Erythroblast (primary cell): ENCODE measurements at regions not wholly inside any gene's neighbourhood (a gene's known extent, or its start where the extent isn't known, plus 50 kb on each side); places are given as distances from the start of the nearest gene placed in this dataset.
"Not testable (repeated sequence)": the region's sequence is repeated elsewhere in the genome, so short reads cannot be mapped to it uniquely, and the experiment has no call there.

Experiments
- DNase-seq, 2 experiments: peaks; one replicate each; lab custom pipeline; 2025; lab: John Stamatoyannopoulos, UW
- GATA1 ChIP-seq: IDR thresholded peaks from 2 replicates; pipeline ENCODE4 v1.6.1; 2011; ENCODE audit warnings: low read depth, mild to moderate bottlenecking, control low read depth, low read length, moderate library complexity
- POLR2A ChIP-seq: IDR thresholded peaks from 2 replicates; pipeline ENCODE4 v1.6.1; 2011; ENCODE audit warnings: mild to moderate bottlenecking, low read length

DNA sequence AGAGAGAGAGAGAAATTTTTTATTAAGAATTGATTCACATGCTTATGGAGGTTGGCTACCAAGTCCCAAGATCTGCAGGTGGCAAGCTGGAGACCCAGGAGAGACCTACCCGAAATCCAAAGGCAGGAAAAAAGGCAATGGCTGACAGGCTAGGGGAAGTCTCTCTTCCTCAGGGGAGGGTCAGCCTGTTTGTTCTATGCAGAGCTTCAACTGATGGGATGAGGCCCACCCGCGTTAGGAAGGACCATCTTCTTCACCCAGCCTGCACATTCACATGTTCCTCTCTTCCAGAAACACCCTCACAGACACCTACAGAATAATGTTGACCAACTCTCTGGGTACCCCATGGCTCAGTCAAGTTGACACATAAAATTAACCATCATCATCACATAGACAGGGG is 65.3 kb upstream of the SERP2 start:
- no peak for TF ChIP-seq GATA1
- no peak for TF ChIP-seq POLR2A
- DNase-seq, result no peak

DNA sequence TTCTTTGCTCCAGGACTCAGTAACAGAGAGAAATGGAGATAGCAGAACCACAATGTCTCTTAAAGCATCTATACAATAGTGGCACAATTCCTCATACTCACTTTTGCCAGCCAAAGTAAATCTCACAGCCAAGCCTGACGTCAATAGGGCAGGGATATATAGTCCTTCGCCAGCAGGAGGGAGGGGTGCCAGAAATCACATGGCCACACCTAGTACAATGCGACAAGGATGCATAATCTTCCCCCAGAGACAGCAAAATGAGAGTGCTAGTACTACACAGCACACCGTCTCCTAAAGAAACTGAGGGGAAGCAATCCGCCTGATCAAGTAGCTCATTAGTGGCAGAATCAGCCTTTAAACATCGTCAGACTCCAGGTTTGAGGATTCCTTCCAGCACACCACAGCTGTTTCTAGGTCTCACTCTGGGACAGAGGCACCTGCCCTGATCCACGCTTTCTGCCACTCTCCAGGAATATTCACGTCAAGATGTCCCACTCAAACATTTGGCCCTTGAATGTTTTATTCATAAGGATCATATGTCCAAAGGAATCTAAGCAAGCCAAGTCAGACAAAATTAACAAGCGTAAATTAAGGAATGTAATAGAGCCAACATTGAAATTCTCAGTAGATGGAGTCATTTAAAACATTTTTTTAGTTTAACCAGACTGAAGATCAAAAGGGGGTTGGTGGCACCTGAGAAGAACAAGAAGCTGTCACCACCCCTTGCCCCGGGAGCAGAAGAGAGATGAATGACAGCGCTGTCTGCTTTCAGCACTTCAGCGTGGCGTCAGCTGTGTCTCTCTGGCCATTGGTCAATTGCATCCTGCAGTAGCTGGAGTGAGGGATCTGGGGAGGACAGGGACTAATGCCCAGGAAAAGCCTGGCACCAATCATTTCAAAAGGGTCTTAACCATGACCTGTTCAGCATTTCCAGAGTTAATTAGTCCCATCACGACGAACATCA is 63.5 kb upstream of the SERP2 start:
- TF ChIP-seq POLR2A, result no peak
- no peak for TF ChIP-seq GATA1
- no peak for DNase-seq

DNA sequence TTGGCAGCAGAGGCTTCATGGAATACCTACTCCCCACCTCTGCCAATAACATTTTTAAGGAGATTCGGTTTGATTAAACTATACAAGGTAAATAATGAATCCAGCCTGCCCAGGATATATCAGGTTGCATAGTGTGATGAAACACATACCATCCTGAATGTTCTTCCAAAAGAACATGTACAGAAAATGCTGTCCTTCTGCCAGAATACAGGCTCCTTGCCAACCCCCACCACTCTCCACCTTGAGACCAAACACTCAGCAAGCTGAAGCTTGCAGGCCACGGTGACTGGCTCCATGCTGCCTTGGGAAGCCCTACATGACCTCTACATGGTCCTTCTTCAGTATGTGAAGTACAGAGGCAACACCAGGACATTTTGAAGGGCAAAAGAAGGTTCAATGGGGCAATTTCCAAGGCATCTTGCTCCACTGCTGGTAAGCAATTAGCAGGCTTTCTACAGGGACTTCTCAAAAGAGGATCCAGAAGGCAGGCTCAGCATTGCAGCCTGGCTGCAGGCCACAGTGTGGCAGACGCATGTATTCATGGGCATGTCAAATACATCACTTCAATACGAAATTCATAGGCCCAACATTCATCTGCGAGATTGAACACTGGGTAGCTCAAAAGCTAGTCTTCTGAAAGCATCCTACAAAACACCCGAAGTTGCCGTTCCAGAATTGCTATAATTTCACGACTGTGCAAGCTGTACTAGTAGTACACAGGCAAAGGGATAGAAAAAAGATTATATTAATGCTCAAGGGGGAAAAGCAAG is 62.4 kb upstream of the SERP2 start:
- TF ChIP-seq POLR2A (no peak), GATA1 (no peak)
- DNase-seq, result no peak

DNA sequence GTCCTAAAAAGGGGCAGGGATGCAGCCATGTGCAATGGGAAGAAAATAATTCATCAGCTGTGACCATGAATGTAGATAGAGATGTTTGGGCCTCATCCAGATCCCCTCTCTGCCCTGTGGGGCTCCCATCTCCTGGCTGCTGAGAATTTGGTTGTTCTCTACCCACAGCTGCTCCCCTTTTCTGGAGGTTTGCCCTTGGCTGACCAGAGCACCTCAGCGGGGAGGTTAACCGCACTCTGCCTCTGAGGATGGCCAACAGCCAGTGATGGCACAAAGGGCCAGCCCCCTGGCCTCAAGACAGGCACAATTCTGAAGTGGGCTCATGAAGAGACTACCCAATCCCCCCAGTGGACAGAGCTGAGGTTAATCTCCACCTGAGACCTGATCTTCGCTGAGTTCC is 61.5 kb upstream of the SERP2 start:
- TF ChIP-seq GATA1 (no peak), POLR2A (no peak)
- no peak for DNase-seq

DNA sequence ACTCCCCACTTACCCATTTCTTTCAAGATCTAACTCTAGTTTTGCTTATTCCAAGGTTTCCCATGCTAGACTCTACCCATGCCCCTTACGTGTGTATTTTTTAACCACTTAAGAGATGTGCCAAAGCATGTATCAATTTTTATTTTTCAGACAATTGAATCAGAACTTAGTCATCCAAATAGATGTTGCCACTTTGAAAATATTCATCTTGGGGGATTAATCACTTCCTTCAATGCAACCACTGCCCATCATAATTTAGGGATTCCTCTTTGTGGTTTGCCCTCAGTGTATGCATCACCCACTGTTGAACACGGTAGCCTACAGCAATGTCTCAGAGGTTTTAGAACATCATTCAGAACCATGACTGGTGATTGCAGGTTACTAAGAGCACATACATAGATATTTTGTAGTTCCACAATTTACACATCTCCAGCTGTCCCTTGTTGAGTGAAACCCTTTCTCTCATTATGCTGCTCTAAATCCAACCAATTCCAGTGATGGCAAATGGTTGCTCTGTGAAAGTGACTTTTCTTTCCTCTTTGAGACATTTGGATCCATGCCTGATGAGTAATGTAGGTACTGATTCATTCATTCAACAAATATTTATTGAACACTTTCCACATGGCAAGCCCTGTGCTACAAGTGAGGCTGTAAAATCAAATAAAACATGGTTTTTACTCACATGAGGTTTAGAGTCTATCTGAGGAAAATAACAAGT is 60.6 kb upstream of the SERP2 start:
- DNase-seq, result peak in 1 of 2 experiments; percentile 26
- TF ChIP-seq POLR2A (no peak), GATA1 (no peak)

DNA sequence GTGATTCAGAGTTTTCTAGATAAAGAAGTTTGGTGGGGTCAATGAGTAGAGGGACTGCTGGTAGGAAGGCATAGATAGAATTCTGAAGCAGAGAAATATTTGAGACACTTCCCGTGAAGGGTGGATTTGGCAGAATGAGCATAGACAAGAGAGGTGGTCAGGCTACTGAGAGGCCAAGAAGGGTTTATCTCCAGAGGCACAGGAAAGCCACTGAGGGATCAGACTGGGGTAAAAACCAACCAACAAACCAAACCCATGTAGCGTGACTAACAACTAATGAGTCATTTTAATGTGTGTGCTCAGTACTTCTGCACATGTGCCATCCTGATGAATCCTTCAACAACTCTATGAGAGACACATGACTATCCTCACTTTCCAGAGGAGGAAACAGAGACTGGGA is 60.0 kb upstream of the SERP2 start:
- DNase-seq, result peak; percentile 18 to 46
- TF ChIP-seq POLR2A, result no peak

DNA sequence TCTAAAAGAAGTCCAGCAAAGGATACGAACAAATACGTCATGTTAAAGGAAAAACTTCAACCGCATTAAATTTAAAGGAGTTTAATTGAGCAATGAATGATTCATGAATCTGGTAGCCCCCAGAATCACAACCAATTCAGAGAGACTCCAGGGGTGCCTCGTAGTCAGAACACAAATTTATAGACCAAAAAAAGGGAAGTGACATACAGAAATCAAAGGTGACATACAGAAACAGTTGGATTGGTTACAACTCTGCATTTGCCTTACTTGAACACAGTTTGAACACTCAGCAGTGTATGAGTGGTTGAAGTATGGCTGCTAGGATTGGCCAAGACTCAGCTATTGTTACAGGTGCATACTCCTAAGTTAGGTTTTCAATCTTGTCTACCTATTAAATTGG is 59.5 kb upstream of the SERP2 start:
- not testable (repeated sequence) for DNase-seq

DNA sequence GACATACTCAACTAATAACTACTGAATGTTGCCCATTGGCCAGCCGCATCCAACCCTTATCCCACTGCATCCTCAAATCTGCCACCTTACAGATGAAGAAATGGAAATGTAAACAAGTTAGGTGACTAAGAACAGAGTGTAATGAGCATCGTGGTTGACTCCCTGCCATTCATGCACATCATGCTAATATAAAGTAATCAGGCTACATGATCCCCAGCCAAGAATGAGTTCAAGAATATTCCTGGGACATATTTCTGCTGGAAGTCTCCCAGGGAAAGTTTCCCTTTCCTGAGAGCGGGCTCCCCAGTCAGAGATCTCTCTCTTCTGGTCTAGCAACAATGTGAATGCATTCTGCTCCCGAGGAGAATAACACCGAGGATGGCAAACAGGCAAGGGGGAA is 55.9 kb upstream of the SERP2 start:
- TF ChIP-seq GATA1 (no peak), POLR2A (no peak)

DNA sequence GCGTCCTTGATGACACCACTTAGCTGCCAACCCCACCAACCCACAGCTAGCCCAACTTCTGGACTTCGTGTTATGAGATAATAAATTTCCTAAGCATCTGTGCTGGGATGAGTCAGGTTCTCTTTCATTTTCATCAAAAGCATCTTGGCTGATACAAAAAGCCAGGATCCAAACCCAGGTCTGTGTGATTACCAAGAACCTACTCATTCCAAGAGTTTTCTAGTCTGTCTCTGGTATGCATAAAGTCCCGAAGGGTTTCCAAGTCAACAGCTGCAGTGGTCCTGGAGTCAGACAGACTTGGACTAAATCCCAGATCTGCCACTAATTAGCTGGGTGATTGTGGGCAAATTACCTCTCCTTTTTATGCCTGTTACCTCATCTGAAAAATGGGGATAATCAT is 55.5 kb upstream of the SERP2 start:
- DNase-seq, result no peak
- TF ChIP-seq POLR2A, result no peak
- TF ChIP-seq GATA1, result no peak

More for the DNA sequence above, 55.9 kb upstream of the SERP2 start:
- DNase-seq, result no peak

DNA sequence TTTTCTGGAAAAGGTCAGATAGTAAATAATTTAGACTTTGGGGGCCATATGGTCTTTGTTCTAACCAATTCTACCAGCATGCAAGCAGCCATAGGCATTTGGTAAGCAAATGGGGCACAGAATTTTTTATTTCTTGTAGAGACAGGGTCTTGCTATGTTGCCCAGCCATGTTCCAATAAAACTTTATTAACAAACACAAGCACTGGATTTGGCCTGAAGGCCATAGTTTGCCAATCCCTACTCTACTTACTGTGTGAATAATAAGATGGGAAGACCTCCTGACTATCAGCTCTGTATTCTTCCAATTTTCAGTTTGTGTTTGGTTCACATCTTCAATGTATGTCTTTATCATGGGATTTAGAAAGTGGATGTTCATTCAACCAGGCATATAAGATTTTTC is 53.0 kb upstream of the SERP2 start:
- TF ChIP-seq POLR2A (no peak), GATA1 (no peak)

DNA sequence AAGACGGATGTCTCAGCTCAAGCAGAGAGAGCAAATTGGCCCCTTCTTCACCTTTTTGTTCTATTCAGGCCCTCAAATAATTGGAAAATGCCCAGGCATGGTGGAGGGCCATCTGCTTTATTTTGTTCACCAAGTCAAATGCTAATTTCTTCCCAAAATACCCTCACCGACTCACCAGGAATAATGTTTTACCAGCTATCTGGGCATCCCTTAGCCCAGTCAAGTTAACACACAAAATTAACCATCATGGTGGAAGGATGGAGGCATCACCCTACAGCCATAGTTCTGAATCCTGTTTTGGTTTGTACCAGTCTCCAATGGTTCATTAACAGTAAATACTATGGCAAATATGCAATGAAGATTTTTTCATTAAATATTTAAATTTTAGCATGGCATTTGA is 51.7 kb upstream of the SERP2 start:
- TF ChIP-seq POLR2A, result no peak
- TF ChIP-seq GATA1, result no peak

More for the DNA sequence above, 53.0 kb upstream of the SERP2 start:
- no peak for DNase-seq

DNA sequence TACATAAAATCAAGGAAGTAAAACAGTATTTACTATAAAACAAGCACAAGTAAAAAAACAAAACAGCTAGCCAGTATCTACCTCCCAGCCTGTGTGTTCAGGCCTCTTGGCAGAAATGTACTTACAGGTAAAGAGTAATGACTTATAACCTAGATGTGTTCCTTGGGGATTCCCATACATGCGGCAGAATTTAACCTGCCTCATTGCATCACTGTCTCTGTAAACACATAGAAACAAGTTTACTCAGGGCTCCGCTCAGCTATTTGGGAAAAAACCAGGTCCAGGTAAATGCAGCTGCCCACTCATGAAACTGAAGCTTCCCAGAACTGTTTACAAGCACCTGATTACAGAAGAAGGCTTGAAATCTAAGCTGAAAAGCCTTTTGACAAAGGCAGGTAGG is 50.7 kb upstream of the SERP2 start:
- TF ChIP-seq POLR2A, result no peak
- TF ChIP-seq GATA1, result no peak
- DNase-seq, result no peak

More for the DNA sequence above, 51.7 kb upstream of the SERP2 start:
- no peak for DNase-seq

DNA sequence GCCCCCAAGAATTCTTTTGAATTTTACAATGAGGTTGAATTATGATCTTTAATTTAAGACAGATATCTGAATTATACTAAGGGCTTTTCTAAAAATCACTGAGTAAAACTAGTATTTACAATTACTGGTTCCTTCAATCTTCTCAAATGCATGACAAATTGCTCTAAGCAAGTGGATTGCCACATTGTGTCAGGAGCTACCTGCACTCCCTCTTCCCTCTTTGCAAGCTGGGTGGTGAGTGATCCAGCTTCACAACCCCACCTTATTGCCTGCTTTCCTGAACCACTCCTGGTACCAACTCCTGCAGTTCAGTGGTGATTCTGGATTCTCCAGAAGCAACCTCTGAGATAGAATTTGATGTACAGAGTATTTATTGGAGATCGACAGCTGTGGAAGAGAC is 49.9 kb upstream of the SERP2 start:
- no peak for TF ChIP-seq GATA1
- TF ChIP-seq POLR2A, result no peak
- DNase-seq, result no peak
